GM18861 (cell line): ENCODE measurements at regions not wholly inside any gene's neighbourhood (a gene's known extent, or its start where the extent isn't known, plus 50 kb on each side); places are given as distances from the start of the nearest gene placed in this dataset.

Experiments
- ATAC-seq: cut with Tn5 transposase; IDR thresholded peaks from one replicate; pipeline ENCODE4 v1.9.1; 2021; ENCODE audit not compliant: unreplicated experiment

- no peak for ATAC-seq
These were observed 230.4 kb upstream of the HS6ST1 start for GRCh38 chr2:128549094-128549493.

GRCh38 chr2:128549646-128550260 lies 231.1 kb upstream of the HS6ST1 start:
- no peak for ATAC-seq

GRCh38 chr2:128550389-128550788 lies 231.7 kb upstream of the HS6ST1 start:
- no peak for ATAC-seq

- no peak for ATAC-seq
These were observed 232.2 kb upstream of the HS6ST1 start for GRCh38 chr2:128550801-128551416.

GRCh38 chr2:128551435-128551834 lies 232.8 kb upstream of the HS6ST1 start:
- ATAC-seq: no peak

GRCh38 chr2:128552141-128552805 lies 233.6 kb upstream of the HS6ST1 start:
- no peak for ATAC-seq

- no peak for ATAC-seq
These were observed 234.3 kb upstream of the HS6ST1 start for GRCh38 chr2:128552806-128553551.

GRCh38 chr2:128554151-128554769 lies 235.6 kb upstream of the HS6ST1 start:
- ATAC-seq: no peak

- ATAC-seq: no peak
These were observed 236.8 kb upstream of the HS6ST1 start for GRCh38 chr2:128555433-128555832.

GRCh38 chr2:128556089-128556488 lies 237.4 kb upstream of the HS6ST1 start:
- no peak for ATAC-seq

- ATAC-seq: no peak
These were observed 238.0 kb upstream of the HS6ST1 start for GRCh38 chr2:128556633-128557032.

GRCh38 chr2:128557069-128557468 lies 238.4 kb upstream of the HS6ST1 start:
- ATAC-seq: no peak

GRCh38 chr2:128557831-128558241 lies 239.2 kb upstream of the HS6ST1 start:
- no peak for ATAC-seq

- ATAC-seq: no peak
These were observed 239.8 kb upstream of the HS6ST1 start for GRCh38 chr2:128558441-128558840.

GRCh38 chr2:128558895-128559532 lies 240.3 kb upstream of the HS6ST1 start:
- ATAC-seq: no peak

GRCh38 chr2:128559533-128560515 lies 241.2 kb upstream of the HS6ST1 start:
- no peak for ATAC-seq

GRCh38 chr2:128560718-128561117 lies 242.1 kb upstream of the HS6ST1 start:
- ATAC-seq: no peak

- no peak for ATAC-seq
These were observed 244.0 kb upstream of the HS6ST1 start for GRCh38 chr2:128562471-128563347.

- ATAC-seq: no peak
These were observed 244.7 kb upstream of the HS6ST1 start for GRCh38 chr2:128563348-128563687.
